PC-3 (cell line): ENCODE measurements at regions not wholly inside any gene's neighbourhood (a gene's known extent, or its start where the extent isn't known, plus 50 kb on each side); places are given as distances from the start of the nearest gene placed in this dataset.

Experiments used
- EZH2phosphoT487 ChIP-seq: fragments of 300-600 bp; sonication (generic); IDR thresholded peaks from 2 replicates; pipeline ENCODE4 v1.6.1; 2018; ENCODE audit warnings: mild to moderate bottlenecking, antibody characterized with exemption, low read length, borderline replicate concordance
- TF ChIP-seq, protein P1 (sequence below): fragments of 300-600 bp; sonication (generic); conservative IDR thresholded peaks from 2 replicates; pipeline ENCODE4 v1.5.1; 2017; ENCODE audit warnings: antibody characterized with exemption, low read depth, mild to moderate bottlenecking, low read length

DNA sequence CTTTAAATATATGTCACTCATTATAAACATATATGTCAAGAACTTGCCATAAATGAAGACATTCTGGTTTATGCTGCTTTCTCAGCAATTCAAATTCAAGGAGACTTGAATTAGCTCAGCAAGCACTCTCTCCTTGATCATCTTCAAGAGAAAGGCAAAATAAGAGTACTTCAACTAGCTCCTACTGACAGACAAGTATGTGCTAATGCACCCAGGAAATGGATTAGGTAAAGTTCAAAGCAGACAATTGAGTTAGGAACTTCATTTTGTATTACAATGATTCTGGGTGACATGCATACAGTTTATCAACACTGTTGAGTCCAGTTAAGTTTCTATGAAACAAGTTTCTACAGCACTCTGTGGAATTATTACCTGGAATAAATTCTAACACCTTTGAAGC lies 455.9 kb upstream of the USP15 start:
- TF ChIP-seq, protein P1, sequence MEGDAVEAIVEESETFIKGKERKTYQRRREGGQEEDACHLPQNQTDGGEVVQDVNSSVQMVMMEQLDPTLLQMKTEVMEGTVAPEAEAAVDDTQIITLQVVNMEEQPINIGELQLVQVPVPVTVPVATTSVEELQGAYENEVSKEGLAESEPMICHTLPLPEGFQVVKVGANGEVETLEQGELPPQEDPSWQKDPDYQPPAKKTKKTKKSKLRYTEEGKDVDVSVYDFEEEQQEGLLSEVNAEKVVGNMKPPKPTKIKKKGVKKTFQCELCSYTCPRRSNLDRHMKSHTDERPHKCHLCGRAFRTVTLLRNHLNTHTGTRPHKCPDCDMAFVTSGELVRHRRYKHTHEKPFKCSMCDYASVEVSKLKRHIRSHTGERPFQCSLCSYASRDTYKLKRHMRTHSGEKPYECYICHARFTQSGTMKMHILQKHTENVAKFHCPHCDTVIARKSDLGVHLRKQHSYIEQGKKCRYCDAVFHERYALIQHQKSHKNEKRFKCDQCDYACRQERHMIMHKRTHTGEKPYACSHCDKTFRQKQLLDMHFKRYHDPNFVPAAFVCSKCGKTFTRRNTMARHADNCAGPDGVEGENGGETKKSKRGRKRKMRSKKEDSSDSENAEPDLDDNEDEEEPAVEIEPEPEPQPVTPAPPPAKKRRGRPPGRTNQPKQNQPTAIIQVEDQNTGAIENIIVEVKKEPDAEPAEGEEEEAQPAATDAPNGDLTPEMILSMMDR = no peak
- no peak for TF ChIP-seq EZH2phosphoT487
